ENCODE measurements at regions not wholly inside any gene's neighbourhood (a gene's known extent, or its start where the extent isn't known, plus 50 kb on each side); places are given as distances from the start of the nearest gene placed in this dataset.

DNA sequence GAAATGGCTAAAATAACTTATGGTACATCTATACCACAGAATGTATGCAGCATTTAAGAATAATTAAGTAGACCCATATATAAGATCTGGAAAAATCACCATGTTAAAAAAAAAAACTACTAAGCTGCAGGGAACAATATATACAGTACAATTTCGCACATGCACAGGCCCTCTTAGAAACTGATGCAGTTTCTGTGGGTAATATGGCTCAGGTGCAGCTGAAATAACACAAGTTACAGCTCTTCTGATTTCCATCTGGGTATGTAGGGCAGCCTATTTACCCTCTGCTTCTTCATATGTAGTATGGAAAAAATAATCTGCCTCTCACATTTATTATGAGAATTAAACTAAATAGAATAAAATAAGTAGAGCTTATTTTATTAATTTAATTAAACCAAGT is 82.9 kb downstream of the YIPF5 start:
- Histone ChIP-seq H3K4me3 (ENCODE audit: low read depth, low read length) (no peak overlapping the region), H3K4me1 (no peaks in the 10 kb centered on the region), H3K27me3 (no peaks in the 10 kb centered on the region), H3K36me3 (no peaks in the 10 kb centered on the region), H3K9me3 (no peaks in the 10 kb centered on the region)
- TF ChIP-seq, protein P1, sequence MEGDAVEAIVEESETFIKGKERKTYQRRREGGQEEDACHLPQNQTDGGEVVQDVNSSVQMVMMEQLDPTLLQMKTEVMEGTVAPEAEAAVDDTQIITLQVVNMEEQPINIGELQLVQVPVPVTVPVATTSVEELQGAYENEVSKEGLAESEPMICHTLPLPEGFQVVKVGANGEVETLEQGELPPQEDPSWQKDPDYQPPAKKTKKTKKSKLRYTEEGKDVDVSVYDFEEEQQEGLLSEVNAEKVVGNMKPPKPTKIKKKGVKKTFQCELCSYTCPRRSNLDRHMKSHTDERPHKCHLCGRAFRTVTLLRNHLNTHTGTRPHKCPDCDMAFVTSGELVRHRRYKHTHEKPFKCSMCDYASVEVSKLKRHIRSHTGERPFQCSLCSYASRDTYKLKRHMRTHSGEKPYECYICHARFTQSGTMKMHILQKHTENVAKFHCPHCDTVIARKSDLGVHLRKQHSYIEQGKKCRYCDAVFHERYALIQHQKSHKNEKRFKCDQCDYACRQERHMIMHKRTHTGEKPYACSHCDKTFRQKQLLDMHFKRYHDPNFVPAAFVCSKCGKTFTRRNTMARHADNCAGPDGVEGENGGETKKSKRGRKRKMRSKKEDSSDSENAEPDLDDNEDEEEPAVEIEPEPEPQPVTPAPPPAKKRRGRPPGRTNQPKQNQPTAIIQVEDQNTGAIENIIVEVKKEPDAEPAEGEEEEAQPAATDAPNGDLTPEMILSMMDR (IDR thresholded peaks at IDR 0.05; ENCODE audit: low read depth, low read length) = no peak
- no peak for DNase-seq

DNA sequence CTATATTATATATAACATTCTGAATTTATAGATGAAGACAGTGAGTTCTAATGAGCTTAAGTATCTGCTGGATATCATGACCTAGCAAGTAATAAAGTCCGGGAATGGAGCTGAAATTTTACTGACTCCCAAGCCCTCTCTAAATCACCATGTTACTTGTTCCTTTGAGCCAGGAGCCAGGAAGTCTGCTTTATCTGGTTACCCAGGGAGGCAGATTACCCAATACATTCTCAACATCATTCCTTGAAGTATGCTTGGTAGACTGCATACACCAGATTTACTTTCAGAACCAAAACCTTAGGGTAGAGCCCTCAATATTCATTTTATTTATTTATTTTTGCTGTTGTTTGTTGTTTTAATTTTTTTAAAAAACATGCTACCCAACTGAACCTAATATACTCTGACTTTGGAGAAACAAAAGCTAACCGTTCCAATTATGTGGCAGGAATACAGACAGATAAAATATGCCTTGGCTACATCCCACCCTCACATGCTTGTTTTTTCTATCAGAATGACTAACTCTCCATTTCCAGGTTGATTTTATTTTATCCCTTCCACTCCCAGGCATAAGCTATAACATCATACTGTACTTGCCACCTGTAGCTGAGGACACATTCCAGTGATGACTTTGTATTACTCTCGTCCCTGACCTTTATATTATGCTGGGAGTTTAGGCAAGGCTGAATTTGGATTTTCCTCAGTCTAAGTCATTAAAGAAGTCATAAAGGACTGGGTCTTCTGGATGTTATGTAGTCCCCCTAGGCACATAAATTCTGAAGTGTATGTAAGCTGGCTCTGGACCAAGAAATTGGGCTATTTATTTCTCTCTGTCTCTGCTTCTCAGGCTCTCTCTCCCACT is 82.0 kb downstream of the YIPF5 start:
- TF ChIP-seq, protein P1 (IDR thresholded peaks at IDR 0.05; ENCODE audit: low read depth, low read length) = no peak
- Histone ChIP-seq H3K36me3 (no peaks in the 10 kb centered on the region), H3K27me3 (no peaks in the 10 kb centered on the region), H3K9me3 (no peaks in the 10 kb centered on the region), H3K4me3 (ENCODE audit: low read depth, low read length) (no peak overlapping the region), H3K4me1 (no peaks in the 10 kb centered on the region)
- no peak for DNase-seq

DNA sequence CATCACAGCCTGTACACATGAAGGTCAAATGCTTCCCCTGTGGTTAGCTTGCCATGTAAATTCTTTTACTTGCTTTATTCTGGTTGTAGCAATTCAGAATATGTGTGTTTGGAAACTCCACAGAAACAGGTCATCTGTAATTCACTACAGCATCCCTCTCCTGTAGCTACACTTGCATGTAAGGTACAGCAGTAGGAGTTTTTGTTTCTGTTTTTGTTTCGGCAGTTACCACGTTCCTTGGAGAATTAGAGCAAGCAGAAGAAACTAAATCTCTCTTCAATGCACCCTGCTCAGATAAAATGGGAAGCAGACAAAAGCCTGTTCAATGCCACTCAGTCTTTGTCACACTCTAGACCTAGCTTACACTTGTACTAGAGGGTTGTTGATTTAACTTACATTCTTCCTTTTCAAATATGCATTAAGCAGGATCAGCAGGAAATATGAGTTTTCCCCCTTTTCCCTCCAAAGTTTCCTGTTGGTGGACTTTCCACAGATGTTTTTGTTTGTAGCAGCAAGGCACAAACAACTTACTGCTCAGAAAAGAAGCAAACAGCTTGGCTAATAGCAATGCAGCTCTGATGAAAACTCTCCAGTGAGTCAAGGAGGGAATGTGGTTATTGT is 80.9 kb downstream of the YIPF5 start:
- Histone ChIP-seq H3K27me3 (no peaks in the 10 kb centered on the region), H3K4me1 (no peaks in the 10 kb centered on the region), H3K4me3 (ENCODE audit: low read depth, low read length) (no peak overlapping the region), H3K36me3 (no peaks in the 10 kb centered on the region), H3K9me3 (no peaks in the 10 kb centered on the region)
- DNase-seq = no peak
- TF ChIP-seq, protein P1 (IDR thresholded peaks at IDR 0.05; ENCODE audit: low read depth, low read length) = no peak

DNA sequence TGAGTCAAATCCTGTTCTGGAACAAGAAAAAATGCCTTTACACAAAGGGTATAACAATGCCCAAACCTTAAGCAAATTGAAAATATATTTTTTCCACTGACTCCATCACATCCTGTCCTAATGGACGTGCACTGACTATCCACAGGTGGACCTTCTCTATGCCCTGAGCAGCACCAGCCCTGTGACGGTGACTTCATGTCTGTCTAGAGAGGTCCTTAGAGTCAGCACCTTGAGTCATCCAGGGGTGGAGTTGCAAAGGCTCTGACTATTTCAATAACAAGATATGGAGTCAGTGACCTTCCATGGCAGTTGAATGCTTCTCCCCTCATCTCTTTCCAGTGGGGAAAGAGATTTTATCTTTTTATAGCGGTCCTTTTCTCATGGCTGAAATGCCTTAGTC is 78.0 kb downstream of the YIPF5 start:
- TF ChIP-seq, protein P1 (IDR thresholded peaks at IDR 0.05; ENCODE audit: low read depth, low read length) = no peak
- Histone ChIP-seq H3K36me3 (no peaks in the 10 kb centered on the region), H3K27me3 (no peaks in the 10 kb centered on the region), H3K4me3 (ENCODE audit: low read depth, low read length) (no peak overlapping the region), H3K4me1 (no peaks in the 10 kb centered on the region), H3K9me3 (no peaks in the 10 kb centered on the region)
- no peak for DNase-seq

DNA sequence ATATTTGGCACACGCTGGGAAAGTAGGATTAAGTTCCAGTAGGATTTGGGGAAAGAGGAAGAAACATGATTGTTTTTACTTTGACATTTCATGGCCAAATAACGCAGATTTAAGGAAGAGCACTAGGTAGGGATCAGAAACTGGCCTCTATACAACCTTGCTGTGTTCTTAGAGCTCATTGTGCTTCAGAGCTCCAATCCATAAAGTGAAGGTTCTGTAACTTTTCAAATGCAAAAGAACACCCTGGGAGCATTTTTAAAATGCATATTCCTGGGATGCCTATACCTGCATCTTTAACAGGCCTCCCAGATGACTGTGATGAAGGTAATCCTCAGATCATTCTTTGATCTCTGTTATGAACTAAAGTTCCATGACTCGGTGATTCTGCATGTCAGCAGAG is 77.1 kb downstream of the YIPF5 start:
- Histone ChIP-seq H3K9me3 (no peaks in the 10 kb centered on the region), H3K27me3 (no peaks in the 10 kb centered on the region), H3K4me3 (ENCODE audit: low read depth, low read length) (no peak overlapping the region), H3K4me1 (no peaks in the 10 kb centered on the region), H3K36me3 (no peaks in the 10 kb centered on the region)
- DNase-seq = no peak
- TF ChIP-seq, protein P1 (IDR thresholded peaks at IDR 0.05; ENCODE audit: low read depth, low read length) = no peak

DNA sequence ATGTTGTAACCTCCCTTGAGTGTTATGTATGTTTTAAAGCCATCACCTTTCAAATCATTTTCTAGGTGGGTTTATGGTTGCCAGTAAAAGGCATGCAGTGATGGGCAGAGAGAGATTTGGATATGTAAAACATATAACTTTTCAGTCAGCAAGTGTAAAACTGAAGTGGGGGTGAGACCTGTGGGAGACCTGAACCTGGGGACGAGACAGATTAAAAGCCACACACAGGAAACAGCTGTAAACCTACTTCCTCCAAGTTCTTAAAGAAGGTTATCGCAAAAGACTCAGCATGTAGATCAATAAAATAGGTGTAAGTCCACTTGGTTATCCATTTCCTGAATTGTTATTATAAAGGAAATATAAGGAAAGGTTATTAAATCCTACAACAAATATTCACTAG is 76.6 kb downstream of the YIPF5 start:
- H3K4me1 ChIP-seq = no peaks in the 10 kb centered on the region
- H3K27me3 ChIP-seq = no peaks in the 10 kb centered on the region
- DNase-seq = no peak
- H3K36me3 ChIP-seq = no peaks in the 10 kb centered on the region
- H3K9me3 ChIP-seq = no peaks in the 10 kb centered on the region
- no peak overlapping the region for H3K4me3 ChIP-seq (ENCODE audit: low read depth, low read length)
- TF ChIP-seq, protein P1 (IDR thresholded peaks at IDR 0.05; ENCODE audit: low read depth, low read length) = no peak

Data from BE2C (cell line).